ENCODE measurements at regions not wholly inside any gene's neighbourhood (a gene's known extent, or its start where the extent isn't known, plus 50 kb on each side); places are given as distances from the start of the nearest gene placed in this dataset.

GRCh38 chr2:11068079-11068741 lies 87.1 kb upstream of the SLC66A3 start:
- H3K9me3 ChIP-seq (replicated peaks; ENCODE audit: control insufficient read depth, insufficient read depth, low read length) = no peaks in the 10 kb centered on the region
- H3K79me2 ChIP-seq (ENCODE audit: control insufficient read depth, insufficient read depth, low read length) = no peaks in the 10 kb centered on the region
- peaks cover 0 to 6% of the 10 kb centered on the region in 2 experiments for H3K27me3 ChIP-seq (ENCODE audit: control insufficient read depth in 2 of 2, insufficient read depth in 2 of 2, low read length in 2 of 2)
- H3K4me1 ChIP-seq (ENCODE audit: control insufficient read depth, extremely low read depth, insufficient read depth, low read length) = peaks cover 6% of the 10 kb centered on the region
- dilution Hi-C loops (cut with MboI; ENCODE audit: extremely low pct_ligation_motif_present, low sequenced_read_pairs) (no loop called here), intact Hi-C loops (cut with micrococcal nuclease) (no loop called here)
- DNase-seq (ENCODE audit: low read depth, low spot score) = no peak
- no peak overlapping the region for H2AFZ ChIP-seq (ENCODE audit: low read depth, low read length)
- BruUV-seq (replicated peaks) = no TSS peak
- no peak overlapping the region for H3K4me3 ChIP-seq (replicated peaks in 1 of 3; ENCODE audit: insufficient read depth in 1 of 3, low read depth in 1 of 3, low read length in 3 of 3)
- FAIRE-seq = no peak
- H3K9ac ChIP-seq (replicated peaks; ENCODE audit: extremely low read depth, insufficient read depth, low read length) = no peak overlapping the region
- no peaks in the 10 kb centered on the region for H3K36me3 ChIP-seq (ENCODE audit: control insufficient read depth in 2 of 2, extremely low read depth in 1 of 2, insufficient read depth in 2 of 2, low read length in 2 of 2)
- H3K27ac ChIP-seq (ENCODE audit: insufficient read depth, low read depth, low read length) = no peak overlapping the region
- H4K20me1 ChIP-seq (replicated peaks; ENCODE audit: control insufficient read depth, extremely low read depth, insufficient read depth, low read length) = no peaks in the 10 kb centered on the region
- H3K4me2 ChIP-seq (ENCODE audit: insufficient read depth, low read length) = no peak overlapping the region
- no peak for TF ChIP-seq MAX (IDR thresholded peaks at IDR 0.05; ENCODE audit: insufficient read depth, insufficient read length)
- ChIA-PET POLR2A (no interaction called here), CTCF (no interaction called here)
- no peaks in the 10 kb centered on the region for H3K9me1 ChIP-seq (replicated peaks; ENCODE audit: control insufficient read depth, extremely low read depth, insufficient read depth, low read length)

- Histone ChIP-seq H3K79me2 (ENCODE audit: control insufficient read depth, insufficient read depth, low read length) (no peaks in the 10 kb centered on the region), H3K9me1 (replicated peaks; ENCODE audit: control insufficient read depth, extremely low read depth, insufficient read depth, low read length) (no peaks in the 10 kb centered on the region), H3K4me3 (replicated peaks in 1 of 3; ENCODE audit: insufficient read depth in 1 of 3, low read depth in 1 of 3, low read length in 3 of 3) (no peak overlapping the region), H3K4me2 (ENCODE audit: insufficient read depth, low read length) (no peak overlapping the region), H3K4me1 (ENCODE audit: control insufficient read depth, extremely low read depth, insufficient read depth, low read length) (peaks cover 14% of the 10 kb centered on the region), H4K20me1 (replicated peaks; ENCODE audit: control insufficient read depth, extremely low read depth, insufficient read depth, low read length) (no peaks in the 10 kb centered on the region), H3K9me3 (replicated peaks; ENCODE audit: control insufficient read depth, insufficient read depth, low read length) (no peaks in the 10 kb centered on the region), H2AFZ (ENCODE audit: low read depth, low read length) (no peak overlapping the region), H3K9ac (replicated peaks; ENCODE audit: extremely low read depth, insufficient read depth, low read length) (no peak overlapping the region), H3K36me3 (ENCODE audit: control insufficient read depth in 2 of 2, extremely low read depth in 1 of 2, insufficient read depth in 2 of 2, low read length in 2 of 2) (no peaks in the 10 kb centered on the region), H3K27ac (ENCODE audit: insufficient read depth, low read depth, low read length) (no peak overlapping the region), H3K27me3 (ENCODE audit: control insufficient read depth in 2 of 2, insufficient read depth in 2 of 2, low read length in 2 of 2) (peaks cover 0 to 6% of the 10 kb centered on the region in 2 experiments)
- intact Hi-C loops (cut with micrococcal nuclease) (no loop called here), dilution Hi-C loops (cut with MboI; ENCODE audit: extremely low pct_ligation_motif_present, low sequenced_read_pairs) (no loop called here)
- TF ChIP-seq MAX (IDR thresholded peaks at IDR 0.05; ENCODE audit: insufficient read depth, insufficient read length) = no peak
- TF ChIP-seq POLR2AphosphoS5 (IDR thresholded peaks at IDR 0.05; ENCODE audit: insufficient read depth, low read depth, low read length) = no peak
- no peak for TF ChIP-seq EZH2 (IDR thresholded peaks at IDR 0.05; ENCODE audit: borderline replicate concordance, low read depth, low read length, severe bottlenecking)
- no peak for TF ChIP-seq JUN (IDR thresholded peaks at IDR 0.05; ENCODE audit: borderline replicate concordance, insufficient read depth, insufficient read length, low read depth)
- TF ChIP-seq MYC (IDR thresholded peaks at IDR 0.05; ENCODE audit: low read depth, low read length) = no peak
- TF ChIP-seq FOS (IDR thresholded peaks at IDR 0.05; ENCODE audit: borderline replicate concordance, insufficient read depth, low read length) = no peak
- no peak for TF ChIP-seq GATA2 (IDR thresholded peaks at IDR 0.05; ENCODE audit: insufficient read depth, insufficient read length, low read depth, low read length)
- no peak for TF ChIP-seq POLR2A (IDR thresholded peaks at IDR 0.05; ENCODE audit: low read depth, low read length)
- no peak for TF ChIP-seq CTCF (IDR thresholded peaks at IDR 0.05; ENCODE audit: extremely low read depth in 1 of 2, insufficient read depth in 1 of 2, low read depth in 1 of 2, low read length in 2 of 2)
- no TSS peak for BruUV-seq (replicated peaks)
- DNase-seq (ENCODE audit: low read depth, low spot score) = no peak
- no peak for FAIRE-seq
- ChIA-PET POLR2A (no interaction called here), CTCF (no interaction called here)
Observed at GRCh38 chr2:11068856-11069526, 86.3 kb upstream of the SLC66A3 start.
